Iris pigment epithelial cell (primary cell): ENCODE measurements at regions not wholly inside any gene's neighbourhood (a gene's known extent, or its start where the extent isn't known, plus 50 kb on each side); places are given as distances from the start of the nearest gene placed in this dataset.
"Not testable (repeated sequence)": the region's sequence is repeated elsewhere in the genome, so short reads cannot be mapped to it uniquely, and the experiment has no call there.

Experiments
- DNase-seq: peaks from one replicate; pipeline ENCODE4 v3.0.0-alpha.2; 2011; ENCODE audit warnings: low read depth

GRCh38 chr9:25045469-25045868, 499.8 kb upstream of the IZUMO3 start:
- DNase-seq = not testable (repeated sequence)

GRCh38 chr9:25029743-25030142, 484.0 kb upstream of the IZUMO3 start:
- no peak for DNase-seq

GRCh38 chr9:25025686-25026085, 480.0 kb upstream of the IZUMO3 start:
- DNase-seq = no peak

GRCh38 chr9:25025156-25025555, 479.5 kb upstream of the IZUMO3 start:
- DNase-seq = no peak

- DNase-seq = no peak
These were observed 472.1 kb upstream of the IZUMO3 start for GRCh38 chr9:25017779-25018178.

- DNase-seq = no peak
These were observed 464.4 kb upstream of the IZUMO3 start for GRCh38 chr9:25010027-25010662.

- no peak for DNase-seq
These were observed 458.0 kb upstream of the IZUMO3 start for GRCh38 chr9:25003686-25004085.

GRCh38 chr9:24986331-24986730, 440.6 kb upstream of the IZUMO3 start:
- DNase-seq = no peak

- not testable (repeated sequence) for DNase-seq
These were observed 425.1 kb upstream of the IZUMO3 start for GRCh38 chr9:24970780-24971179.

GRCh38 chr9:24961762-24962161, 416.1 kb upstream of the IZUMO3 start:
- no peak for DNase-seq

- no peak for DNase-seq
These were observed 407.4 kb upstream of the IZUMO3 start for GRCh38 chr9:24953070-24953469.

GRCh38 chr9:24939109-24939850, 393.6 kb upstream of the IZUMO3 start:
- no peak for DNase-seq

- no peak for DNase-seq
These were observed 390.4 kb upstream of the IZUMO3 start for GRCh38 chr9:24936117-24936516.

- DNase-seq = no peak
These were observed 387.1 kb upstream of the IZUMO3 start for GRCh38 chr9:24932785-24933184.

- no peak for DNase-seq
These were observed 386.2 kb upstream of the IZUMO3 start for GRCh38 chr9:24931894-24932293.

- DNase-seq = peak; percentile 0
These were observed 367.1 kb upstream of the IZUMO3 start for GRCh38 chr9:24912767-24913166.

- no peak for DNase-seq
These were observed 355.6 kb upstream of the IZUMO3 start for GRCh38 chr9:24901319-24901718.

GRCh38 chr9:24900179-24900578, 354.5 kb upstream of the IZUMO3 start:
- DNase-seq = no peak

- DNase-seq = no peak
These were observed 353.8 kb upstream of the IZUMO3 start for GRCh38 chr9:24899463-24899862.

GRCh38 chr9:24897826-24898225, 352.1 kb upstream of the IZUMO3 start:
- DNase-seq = no peak

- DNase-seq = no peak
These were observed 335.7 kb upstream of the IZUMO3 start for GRCh38 chr9:24881361-24881760.

GRCh38 chr9:24879591-24879990, 333.9 kb upstream of the IZUMO3 start:
- DNase-seq = no peak

- not testable (repeated sequence) for DNase-seq
These were observed 310.9 kb upstream of the IZUMO3 start for GRCh38 chr9:24856601-24857000.
